Fibroblast of pulmonary artery (primary cell): ENCODE measurements at regions not wholly inside any gene's neighbourhood (a gene's known extent, or its start where the extent isn't known, plus 50 kb on each side); places are given as distances from the start of the nearest gene placed in this dataset.
A peak's percentile ranks its signal among the peaks of the same experiment; 100 is the strongest.

Source experiments
- DNase-seq: peaks from one replicate; pipeline ENCODE4 v3.0.0-alpha.2; 2010; ENCODE audit warnings: low read depth
- H3K4me3 ChIP-seq: replicated peaks from 2 replicates; pipeline ENCODE4 v1.5.1; 2011; ENCODE audit warnings: low read depth, mild to moderate bottlenecking, control low read depth, low read length, moderate library complexity
- CTCF ChIP-seq: IDR thresholded peaks from 2 replicates; pipeline ENCODE4 v1.5.1; 2011; ENCODE audit warnings: mild to moderate bottlenecking, control low read depth, low read length, inconsistent platforms; ENCODE audit errors: missing control alignments

DNA sequence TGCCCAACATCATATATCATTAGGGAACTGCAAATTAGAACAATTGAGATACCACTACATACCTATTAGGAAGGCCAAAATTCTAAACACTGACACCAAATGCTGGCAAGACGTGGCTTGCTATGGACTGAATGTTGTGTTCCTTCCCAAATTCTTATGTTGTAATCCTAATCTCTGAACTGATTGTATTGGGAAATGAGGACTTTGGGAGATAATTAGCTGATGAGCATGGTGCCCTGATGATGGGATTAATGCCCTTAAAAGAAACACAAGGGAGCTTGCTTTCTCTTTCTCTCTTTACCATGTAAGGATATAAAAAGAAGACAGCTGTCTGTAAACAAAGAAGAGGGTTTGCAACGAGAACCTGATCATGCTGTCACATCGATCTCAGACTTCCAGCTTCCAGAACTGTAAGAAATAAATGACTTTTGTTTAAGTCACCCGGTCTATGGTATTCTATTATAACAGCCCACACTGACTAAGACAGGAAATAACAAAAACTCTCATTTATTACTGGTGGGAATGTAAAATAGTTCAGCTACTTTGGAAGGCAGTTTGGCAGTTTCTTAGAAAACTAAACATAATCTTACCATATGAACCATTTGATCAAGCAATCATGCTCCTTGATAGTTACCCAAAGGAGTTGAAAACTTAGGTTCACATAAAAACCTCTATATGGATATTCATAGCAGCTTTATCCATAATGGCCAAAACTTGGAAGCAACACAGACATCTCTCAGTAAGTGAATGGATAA, 458.3 kb upstream of the CBLB start:
- TF ChIP-seq CTCF = no peak
- H3K4me3 ChIP-seq = no peak overlapping the region
- DNase-seq = peak; percentile 26

DNA sequence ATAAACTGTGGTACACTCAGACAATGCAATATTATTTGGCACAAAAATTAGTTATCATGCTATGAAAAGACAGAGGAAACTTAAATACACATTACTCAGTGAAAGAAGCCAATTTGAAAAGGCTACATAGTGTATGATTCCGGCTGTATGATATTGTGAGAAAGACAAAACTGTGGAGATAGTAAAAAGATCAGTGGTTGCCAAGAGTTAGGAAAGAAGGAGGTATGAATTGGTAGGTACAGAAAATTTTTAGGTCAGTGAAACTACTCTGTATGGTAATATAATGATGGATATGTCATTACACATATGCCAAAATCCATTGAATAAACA, 458.8 kb upstream of the CBLB start:
- no peak for DNase-seq
- TF ChIP-seq CTCF = no peak
- no peak overlapping the region for H3K4me3 ChIP-seq

DNA sequence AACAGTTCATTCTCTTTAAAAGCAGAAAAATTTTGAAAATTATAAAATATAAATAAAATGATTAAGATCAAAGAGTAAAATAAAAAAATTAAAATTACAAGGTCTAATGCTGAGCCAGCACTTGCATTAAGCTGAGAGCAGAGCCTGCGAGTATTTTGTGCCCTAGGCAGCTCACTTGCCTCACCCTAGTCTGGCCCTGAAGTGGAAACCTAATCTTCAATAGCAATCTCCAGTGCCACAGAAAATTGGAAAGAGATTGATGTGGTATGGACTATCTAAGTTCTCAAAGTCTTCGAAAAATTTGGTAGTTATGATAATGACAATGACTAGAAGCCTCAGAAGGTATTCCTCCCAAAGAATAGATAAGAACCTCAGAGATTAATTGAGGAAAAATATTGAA, 459.4 kb upstream of the CBLB start:
- DNase-seq = no peak
- H3K4me3 ChIP-seq = no peak overlapping the region
- TF ChIP-seq CTCF = no peak

DNA sequence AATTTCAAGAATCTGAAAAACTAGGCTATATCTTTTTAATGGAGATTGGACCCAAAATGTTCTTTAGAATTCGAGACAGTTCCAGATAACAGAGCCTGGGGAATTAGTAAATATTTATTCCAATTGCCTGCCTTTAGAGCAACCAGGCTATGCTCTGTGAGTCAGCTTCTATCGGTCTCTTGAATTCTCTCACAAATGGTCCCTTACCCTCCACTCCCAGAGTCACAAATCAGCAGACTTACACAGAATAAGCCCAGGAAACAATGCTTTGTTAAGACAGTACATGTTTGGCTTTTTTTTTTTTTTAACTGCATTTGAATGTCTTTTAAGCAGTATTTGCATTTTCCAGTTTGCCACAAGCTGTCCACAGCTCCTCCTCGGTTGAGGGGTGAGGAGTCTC, 460.7 kb upstream of the CBLB start:
- no peak overlapping the region for H3K4me3 ChIP-seq
- no peak for DNase-seq
- TF ChIP-seq CTCF = no peak

- TF ChIP-seq CTCF = no peak
- no peak overlapping the region for H3K4me3 ChIP-seq
- no peak for DNase-seq
Observed at GRCh38 chr3:106331636-106332035, 462.8 kb upstream of the CBLB start.

GRCh38 chr3:106332129-106332528, 463.3 kb upstream of the CBLB start:
- TF ChIP-seq CTCF = no peak
- H3K4me3 ChIP-seq = no peak overlapping the region
- DNase-seq = no peak

DNA sequence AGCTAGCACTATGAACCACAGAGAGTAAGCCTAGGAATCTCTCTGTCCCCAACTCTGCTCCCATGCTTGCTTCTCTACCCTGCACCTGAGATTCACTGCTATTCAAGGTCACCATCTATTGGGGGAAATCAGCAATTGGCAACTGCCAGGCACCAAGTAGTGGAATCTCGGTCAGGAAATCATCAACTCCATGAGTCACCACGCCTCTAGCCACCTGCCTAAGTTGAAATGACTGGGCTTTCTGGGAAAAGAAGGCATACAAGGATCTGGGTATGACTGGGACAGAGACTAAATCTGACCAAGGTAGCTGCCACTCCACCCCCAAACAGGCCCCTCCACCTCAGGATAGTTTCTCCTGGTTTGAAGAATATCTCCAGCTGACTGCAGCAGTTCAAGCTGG, 464.1 kb upstream of the CBLB start:
- DNase-seq = no peak
- H3K4me3 ChIP-seq = no peak overlapping the region
- no peak for TF ChIP-seq CTCF
